ENCODE measurements at regions not wholly inside any gene's neighbourhood (a gene's known extent, or its start where the extent isn't known, plus 50 kb on each side); places are given as distances from the start of the nearest gene placed in this dataset.

DNA sequence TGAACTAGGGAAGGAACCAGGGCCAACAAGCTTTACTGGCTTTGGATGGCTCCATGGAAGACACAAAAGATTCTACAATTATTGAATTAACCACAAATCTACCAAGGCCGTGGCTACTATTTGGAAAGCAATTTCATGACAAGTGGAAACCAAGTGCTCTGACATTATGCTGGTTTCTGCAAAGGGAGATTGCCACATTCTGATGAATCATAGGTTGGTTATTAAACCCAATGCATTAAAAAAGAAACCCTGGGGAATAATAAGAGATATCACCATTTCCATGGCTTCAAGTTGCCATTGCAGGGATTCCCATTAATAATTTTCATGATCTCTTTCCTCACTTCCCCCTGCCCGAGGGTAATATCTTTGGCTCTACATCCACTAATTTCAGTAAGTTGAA lies 359.2 kb upstream of the NCAM2 start:
- DNase-seq (ENCODE audit: low read depth in 2 of 2) = no peak

DNA sequence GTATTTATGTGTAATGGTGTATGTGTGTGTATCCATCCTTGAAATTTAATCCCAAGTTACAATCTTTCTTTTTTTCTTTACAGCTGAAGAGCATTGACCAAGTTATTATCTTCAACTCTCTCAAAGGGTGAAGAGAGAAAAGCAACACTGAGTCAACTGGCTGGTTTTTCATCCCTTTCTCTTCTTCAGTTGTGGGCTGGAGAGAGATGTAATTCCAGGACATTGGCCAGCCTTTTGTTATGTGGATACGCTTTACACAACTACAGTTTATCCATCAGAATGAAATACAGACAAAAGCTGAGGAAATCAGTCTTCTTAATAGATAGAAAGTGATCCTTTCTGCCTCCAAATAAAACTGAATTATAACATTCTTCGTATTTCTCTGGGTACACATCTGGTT lies 357.0 kb upstream of the NCAM2 start:
- DNase-seq (ENCODE audit: low read depth in 2 of 2) = no peak

- no peak for DNase-seq (ENCODE audit: low read depth in 2 of 2)
These were observed 355.5 kb upstream of the NCAM2 start for GRCh38 chr21:20642681-20643080.

GRCh38 chr21:20644552-20644951 lies 353.7 kb upstream of the NCAM2 start:
- no peak for DNase-seq (ENCODE audit: low read depth in 2 of 2)

- no peak for DNase-seq (ENCODE audit: low read depth in 2 of 2)
These were observed 352.9 kb upstream of the NCAM2 start for GRCh38 chr21:20645344-20645743.

GRCh38 chr21:20646431-20647165 lies 351.6 kb upstream of the NCAM2 start:
- no peak for DNase-seq (ENCODE audit: low read depth in 2 of 2)

- DNase-seq (ENCODE audit: low read depth in 2 of 2) = no peak
These were observed 350.6 kb upstream of the NCAM2 start for GRCh38 chr21:20647607-20648006.

DNA sequence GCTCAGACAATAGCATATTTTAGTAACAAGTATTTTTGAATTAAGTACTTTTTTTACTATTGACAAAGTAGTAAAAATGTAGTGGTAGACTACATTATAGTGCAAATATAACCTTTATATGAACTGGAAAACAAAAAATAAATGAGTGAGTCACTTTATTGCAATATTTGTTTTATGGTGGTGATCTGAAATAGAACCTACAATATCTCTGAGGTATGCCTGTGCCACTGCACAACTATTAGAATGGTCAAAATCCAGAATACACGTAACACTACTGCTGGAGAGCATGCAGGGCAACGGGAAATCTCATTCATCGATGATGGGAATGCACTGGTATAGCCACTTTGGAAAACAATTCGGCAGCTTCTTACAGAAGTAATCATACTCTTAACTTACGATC lies 349.0 kb upstream of the NCAM2 start:
- DNase-seq (ENCODE audit: low read depth in 2 of 2) = no peak

DNA sequence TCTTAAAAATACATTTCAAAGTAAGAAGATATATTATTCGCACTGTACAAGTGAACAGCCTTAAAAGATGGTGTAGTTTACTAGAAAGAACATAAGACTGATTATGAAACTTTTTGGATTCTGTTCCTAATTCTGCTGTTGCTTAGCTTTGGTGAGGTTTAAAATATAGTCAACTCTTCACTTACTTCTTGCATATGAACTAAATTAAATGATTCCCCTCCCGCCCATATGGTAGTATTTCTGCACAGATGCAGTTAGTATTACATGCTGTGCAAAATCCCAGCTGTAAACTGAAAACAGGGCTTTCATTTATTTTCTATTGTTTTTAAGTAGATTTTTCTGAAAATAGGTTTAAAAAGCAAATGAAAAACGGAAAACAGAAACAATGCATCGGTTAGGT lies 345.4 kb upstream of the NCAM2 start:
- no peak for DNase-seq (ENCODE audit: low read depth in 2 of 2)

DNA sequence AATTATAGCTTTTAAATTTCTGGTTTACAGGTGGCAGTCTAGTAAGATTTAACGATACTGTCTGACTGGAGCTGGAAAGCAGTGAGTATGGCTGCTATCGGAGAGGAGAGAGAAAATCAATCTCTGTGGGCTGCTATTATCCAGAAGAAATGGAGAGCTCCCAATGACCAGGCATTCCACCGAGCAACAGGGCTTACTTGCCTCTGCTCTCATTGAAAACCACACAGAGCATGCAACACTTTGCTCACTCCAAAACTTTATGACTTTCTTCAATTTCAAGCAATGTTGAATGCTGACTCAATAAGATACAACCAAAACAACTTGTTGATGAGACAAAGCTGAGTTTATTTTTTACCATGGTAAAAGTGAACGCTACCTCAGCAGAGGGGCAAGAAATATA lies 337.0 kb upstream of the NCAM2 start:
- no peak for DNase-seq (ENCODE audit: low read depth in 2 of 2)

DNA sequence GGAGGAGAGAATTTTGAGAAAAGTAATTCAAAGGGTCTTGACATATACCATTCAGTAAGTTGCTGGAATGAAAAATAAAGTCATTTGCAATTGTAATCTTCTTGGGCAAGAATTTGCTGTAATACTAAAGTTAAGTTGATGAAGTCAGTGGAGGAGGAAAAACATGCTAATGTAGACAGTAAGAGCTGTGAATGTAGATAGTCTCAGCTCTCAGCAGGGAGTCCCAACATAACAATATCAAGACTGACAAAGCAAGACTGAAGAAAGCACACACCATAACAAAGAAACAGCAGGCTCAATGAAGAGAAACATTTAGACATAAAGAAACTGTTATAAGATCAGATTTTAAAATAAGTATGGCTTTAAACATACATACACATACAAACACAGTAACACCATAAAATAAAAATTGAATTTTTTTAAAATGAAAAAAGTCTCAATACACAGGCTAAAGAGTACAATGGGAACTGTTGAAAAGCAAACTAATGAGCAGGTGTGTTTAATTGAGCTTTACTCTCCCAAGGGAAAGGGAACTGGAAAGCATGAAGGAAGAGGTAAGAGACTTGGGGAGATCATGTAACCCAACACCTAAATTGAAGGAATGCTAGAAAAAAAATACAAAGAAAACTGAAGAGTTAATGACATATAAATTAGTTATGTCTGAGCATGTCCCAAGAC lies 336.3 kb upstream of the NCAM2 start:
- DNase-seq (ENCODE audit: low read depth in 2 of 2) = no peak

- DNase-seq (ENCODE audit: low read depth in 2 of 2) = no peak
These were observed 335.7 kb upstream of the NCAM2 start for GRCh38 chr21:20662514-20662913.

- DNase-seq (ENCODE audit: low read depth in 2 of 2) = no peak
These were observed 330.3 kb upstream of the NCAM2 start for GRCh38 chr21:20667931-20668330.

GRCh38 chr21:20685475-20685874 lies 312.7 kb upstream of the NCAM2 start:
- DNase-seq (ENCODE audit: low read depth in 2 of 2) = no peak

- no peak for DNase-seq (ENCODE audit: low read depth in 2 of 2)
These were observed 299.6 kb upstream of the NCAM2 start for GRCh38 chr21:20698585-20698984.

DNA sequence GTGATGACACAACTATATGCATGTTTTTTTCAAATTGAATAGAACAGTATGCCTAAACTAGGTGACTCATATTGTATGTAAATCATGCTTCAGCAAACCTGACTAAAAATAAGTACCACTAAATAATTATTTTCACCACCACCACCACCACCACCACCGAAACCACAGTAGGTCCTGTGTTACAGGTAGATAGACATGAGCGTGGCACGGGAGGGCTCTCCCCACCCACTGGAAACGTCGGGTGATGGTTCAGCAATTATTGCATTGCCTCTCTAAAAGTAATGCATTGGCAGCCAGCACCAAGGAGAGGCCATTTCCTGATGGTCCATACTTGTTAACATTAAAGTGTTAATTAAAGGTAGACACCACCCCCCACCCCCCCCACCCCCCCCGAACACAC lies 297.0 kb upstream of the NCAM2 start:
- DNase-seq (ENCODE audit: low read depth in 2 of 2) = no peak

DNA sequence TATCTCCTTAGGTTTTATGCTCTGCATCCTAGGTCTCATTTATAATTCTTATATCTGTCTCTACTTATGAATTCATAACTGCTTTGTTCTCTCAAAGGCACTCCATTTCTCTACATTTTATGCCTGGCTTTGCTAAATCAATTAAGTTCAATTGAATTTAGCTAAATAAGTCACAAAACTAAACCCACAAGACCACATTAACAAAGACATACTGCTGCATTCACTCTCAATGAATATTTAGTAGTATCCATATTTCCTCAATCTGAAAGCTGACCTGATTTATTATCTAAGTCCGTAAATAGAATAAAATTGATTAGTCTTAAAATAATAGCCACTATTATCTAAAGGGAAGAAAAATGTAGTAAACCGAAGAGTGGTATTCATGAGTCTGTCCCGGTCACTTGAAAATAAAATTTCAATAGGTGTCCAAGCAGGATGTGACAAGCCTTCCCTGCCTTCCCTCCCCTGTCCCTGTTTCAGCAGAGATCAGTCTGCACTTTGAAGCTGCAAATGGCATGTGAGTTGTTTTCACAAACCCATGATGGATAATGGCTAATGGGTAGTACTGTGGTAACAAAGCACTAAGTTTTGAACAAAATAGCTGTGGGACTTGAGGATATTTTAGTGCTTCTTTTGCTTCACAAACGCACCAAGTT lies 295.0 kb upstream of the NCAM2 start:
- no peak for DNase-seq (ENCODE audit: low read depth in 2 of 2)

DNA sequence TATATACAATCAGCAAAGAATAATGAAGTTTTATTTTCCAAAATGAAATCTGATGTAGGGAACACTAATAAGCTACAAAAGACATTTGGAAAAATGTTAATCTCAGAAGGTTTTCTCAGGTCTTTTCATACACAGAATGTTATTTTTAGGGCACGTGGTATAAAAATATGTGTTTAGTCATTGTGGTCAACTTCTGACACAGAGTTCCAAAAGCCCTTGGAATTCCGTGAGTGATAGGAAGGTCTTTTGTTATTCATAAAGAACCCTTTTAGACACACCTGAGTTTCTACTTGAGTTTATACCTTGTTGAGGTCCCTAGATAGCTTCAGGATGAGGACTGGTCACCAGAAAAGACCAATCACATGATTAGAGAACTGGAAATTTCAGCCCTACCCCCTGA lies 277.6 kb upstream of the NCAM2 start:
- no peak for DNase-seq (ENCODE audit: low read depth in 2 of 2)

GRCh38 chr21:20721151-20721550 lies 277.1 kb upstream of the NCAM2 start:
- DNase-seq (ENCODE audit: low read depth in 2 of 2) = no peak

GRCh38 chr21:20728691-20729090 lies 269.5 kb upstream of the NCAM2 start:
- DNase-seq (ENCODE audit: low read depth in 2 of 2) = no peak

- DNase-seq (ENCODE audit: low read depth in 2 of 2) = no peak
These were observed 268.8 kb upstream of the NCAM2 start for GRCh38 chr21:20729376-20729775.

DNA sequence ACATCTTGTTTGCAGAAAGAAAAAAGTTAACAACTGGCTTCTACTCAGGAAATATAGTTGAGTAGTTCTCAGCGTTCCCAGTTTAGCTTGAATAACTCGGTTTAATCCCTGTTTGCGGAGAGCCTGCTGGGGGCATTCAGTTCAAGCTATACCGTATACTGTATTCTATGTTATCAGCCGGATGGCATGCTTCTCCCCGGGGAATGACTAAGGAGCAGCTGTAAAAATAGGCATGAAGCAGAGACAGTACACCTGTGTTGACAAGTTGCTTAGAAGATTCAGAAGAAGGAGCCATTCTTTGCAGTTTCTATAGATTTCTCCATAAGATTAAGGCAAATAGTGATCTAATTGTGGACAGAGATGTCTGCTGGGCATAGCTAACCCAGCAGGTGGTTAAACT lies 267.8 kb upstream of the NCAM2 start:
- DNase-seq (ENCODE audit: low read depth in 2 of 2) = no peak

GRCh38 chr21:20735257-20735656 lies 263.0 kb upstream of the NCAM2 start:
- no peak for DNase-seq (ENCODE audit: low read depth in 2 of 2)
